ENCODE measurements at regions not wholly inside any gene's neighbourhood (a gene's known extent, or its start where the extent isn't known, plus 50 kb on each side); places are given as distances from the start of the nearest gene placed in this dataset.

- no peak overlapping the region for H3K4me3 ChIP-seq (ENCODE audit: control insufficient read depth in 1 of 7, extremely low read depth in 1 of 7, insufficient read depth in 4 of 7, low read depth in 2 of 7, low read length in 6 of 7)
- WGBS (ENCODE audit: insufficient coverage): 78% methylated on average over 5 of the region's 8 CpGs
- DNase-seq: no peak
- H3K36me3 ChIP-seq (ENCODE audit: control insufficient read depth in 4 of 4, insufficient read depth in 4 of 4, low read length in 3 of 4): no peaks in the 10 kb centered on the region
- ChIA-PET POLR2A (no interaction called here), CTCF (interaction anchor here (1.2 kb wide), 1 partner anchor 24 kb away, joined by 3 read pairs; no protein-coding TSS in a partner anchor)
- no peaks in the 10 kb centered on the region for H3K9me3 ChIP-seq (ENCODE audit: control extremely low read depth in 1 of 5, control insufficient read depth in 4 of 5, insufficient read depth in 2 of 5, low read depth in 1 of 5, low read length in 4 of 5)
- no peaks in the 10 kb centered on the region for H3K4me1 ChIP-seq (ENCODE audit: control extremely low read depth in 1 of 4, control insufficient read depth in 4 of 4, insufficient read depth in 4 of 4, low read length in 3 of 4)
- no peaks in the 10 kb centered on the region for H3K27me3 ChIP-seq (replicated peaks in 2 of 5; ENCODE audit: control insufficient read depth in 4 of 5, insufficient read depth in 5 of 5, low read length in 4 of 5)
- H3K27ac ChIP-seq (ENCODE audit: insufficient read depth in 1 of 2, low read depth in 1 of 2, low read length in 2 of 2, poor library complexity in 1 of 2, severe bottlenecking in 2 of 2): no peak overlapping the region
Measured at GRCh38 chr18:8965398-8965797, 137.1 kb upstream of the NDUFV2 start.

- DNase-seq: peak in 1 of 3 donors; percentile 5
- ChIA-PET CTCF (no interaction called here), POLR2A (no interaction called here)
- WGBS (ENCODE audit: insufficient coverage): 100% methylated on average over 1 of the region's 3 CpGs
- no peaks in the 10 kb centered on the region for H3K4me1 ChIP-seq (ENCODE audit: control extremely low read depth in 1 of 4, control insufficient read depth in 4 of 4, insufficient read depth in 4 of 4, low read length in 3 of 4)
- no peaks in the 10 kb centered on the region for H3K36me3 ChIP-seq (ENCODE audit: control insufficient read depth in 4 of 4, insufficient read depth in 4 of 4, low read length in 3 of 4)
- no peak overlapping the region for H3K4me3 ChIP-seq (ENCODE audit: control insufficient read depth in 1 of 7, extremely low read depth in 1 of 7, insufficient read depth in 4 of 7, low read depth in 2 of 7, low read length in 6 of 7)
- H3K27me3 ChIP-seq (replicated peaks in 2 of 5; ENCODE audit: control insufficient read depth in 4 of 5, insufficient read depth in 5 of 5, low read length in 4 of 5): peaks cover 0 to 2% (median 0%) of the 10 kb centered on the region in 5 experiments
- H3K9me3 ChIP-seq (ENCODE audit: control extremely low read depth in 1 of 5, control insufficient read depth in 4 of 5, insufficient read depth in 2 of 5, low read depth in 1 of 5, low read length in 4 of 5): no peaks in the 10 kb centered on the region
- H3K27ac ChIP-seq (ENCODE audit: insufficient read depth in 1 of 2, low read depth in 1 of 2, low read length in 2 of 2, poor library complexity in 1 of 2, severe bottlenecking in 2 of 2): no peak overlapping the region
Measured at GRCh38 chr18:8966821-8967220, 135.7 kb upstream of the NDUFV2 start.

- no peak overlapping the region for H3K27ac ChIP-seq (ENCODE audit: insufficient read depth in 1 of 2, low read depth in 1 of 2, low read length in 2 of 2, poor library complexity in 1 of 2, severe bottlenecking in 2 of 2)
- WGBS (ENCODE audit: insufficient coverage): 94% methylated on average over 3 of the region's 6 CpGs
- no peaks in the 10 kb centered on the region for H3K4me1 ChIP-seq (ENCODE audit: control extremely low read depth in 1 of 4, control insufficient read depth in 4 of 4, insufficient read depth in 4 of 4, low read length in 3 of 4)
- ChIA-PET CTCF (interaction anchor here (1.0 kb wide), 1 partner anchor 232 kb away, joined by 3 read pairs; no protein-coding TSS in a partner anchor), POLR2A (no interaction called here)
- no peaks in the 10 kb centered on the region for H3K9me3 ChIP-seq (ENCODE audit: control extremely low read depth in 1 of 5, control insufficient read depth in 4 of 5, insufficient read depth in 2 of 5, low read depth in 1 of 5, low read length in 4 of 5)
- H3K36me3 ChIP-seq (ENCODE audit: control insufficient read depth in 4 of 4, insufficient read depth in 4 of 4, low read length in 3 of 4): no peaks in the 10 kb centered on the region
- DNase-seq: no peak
- H3K4me3 ChIP-seq (ENCODE audit: control insufficient read depth in 1 of 7, extremely low read depth in 1 of 7, insufficient read depth in 4 of 7, low read depth in 2 of 7, low read length in 6 of 7): no peak overlapping the region
- H3K27me3 ChIP-seq (replicated peaks in 2 of 5; ENCODE audit: control insufficient read depth in 4 of 5, insufficient read depth in 5 of 5, low read length in 4 of 5): peaks cover 0 to 5% (median 0%) of the 10 kb centered on the region in 5 experiments
Measured at GRCh38 chr18:8967573-8967972, 134.9 kb upstream of the NDUFV2 start.

DNA sequence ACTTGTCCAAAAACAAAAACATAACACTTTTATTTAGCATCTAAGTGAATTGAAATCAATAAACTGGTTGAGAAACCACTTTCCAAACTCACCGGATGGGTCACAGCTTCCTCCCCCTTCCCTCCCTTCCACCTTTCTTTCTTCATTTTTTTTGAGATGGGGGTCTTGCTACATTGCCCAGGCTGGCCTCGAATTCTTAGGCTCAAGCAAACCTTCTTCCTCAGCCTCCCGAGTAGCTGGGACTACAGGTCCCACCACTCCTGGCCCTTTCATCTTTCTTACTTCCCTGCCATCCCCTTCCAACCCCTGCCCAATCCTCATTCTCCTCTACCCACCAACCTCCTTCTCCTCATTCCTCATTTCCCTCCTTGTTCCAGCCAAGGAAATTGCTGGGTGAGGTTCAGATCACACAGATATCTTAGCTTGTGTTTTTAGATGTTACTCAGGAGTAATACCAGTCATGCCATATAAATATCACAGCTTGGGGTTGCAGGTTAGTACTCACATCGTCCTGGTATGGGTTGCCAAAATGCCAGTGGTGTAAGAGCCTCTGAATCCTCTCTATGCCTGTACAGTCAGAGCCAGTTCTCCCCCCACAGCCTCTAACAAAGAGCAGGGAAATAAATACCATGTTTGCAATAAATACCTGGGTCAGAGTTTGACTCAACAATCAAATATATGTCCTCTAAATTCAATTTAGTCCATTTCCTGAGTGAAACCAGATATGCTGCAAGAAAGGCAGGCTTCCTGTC lies 132.7 kb upstream of the NDUFV2 start:
- DNase-seq: no peak
- Histone ChIP-seq H3K36me3 (ENCODE audit: control insufficient read depth in 4 of 4, insufficient read depth in 4 of 4, low read length in 3 of 4) (no peaks in the 10 kb centered on the region), H3K4me1 (ENCODE audit: control extremely low read depth in 1 of 4, control insufficient read depth in 4 of 4, insufficient read depth in 4 of 4, low read length in 3 of 4) (no peaks in the 10 kb centered on the region), H3K27me3 (replicated peaks in 2 of 5; ENCODE audit: control insufficient read depth in 4 of 5, insufficient read depth in 5 of 5, low read length in 4 of 5) (peaks cover 0 to 5% (median 0%) of the 10 kb centered on the region in 5 experiments), H3K27ac (ENCODE audit: insufficient read depth in 1 of 2, low read depth in 1 of 2, low read length in 2 of 2, poor library complexity in 1 of 2, severe bottlenecking in 2 of 2) (no peak overlapping the region), H3K4me3 (ENCODE audit: control insufficient read depth in 1 of 7, extremely low read depth in 1 of 7, insufficient read depth in 4 of 7, low read depth in 2 of 7, low read length in 6 of 7) (no peak overlapping the region), H3K9me3 (ENCODE audit: control extremely low read depth in 1 of 5, control insufficient read depth in 4 of 5, insufficient read depth in 2 of 5, low read depth in 1 of 5, low read length in 4 of 5) (peaks cover 0 to 3% (median 0%) of the 10 kb centered on the region in 5 experiments)
- ChIA-PET CTCF (no interaction called here), POLR2A (interaction anchor here (0.7 kb wide), 1 partner anchor 72 kb away, joined by 3 read pairs; no protein-coding TSS in a partner anchor)
- WGBS (ENCODE audit: insufficient coverage): 100% methylated on average over 3 of the region's 4 CpGs

DNA sequence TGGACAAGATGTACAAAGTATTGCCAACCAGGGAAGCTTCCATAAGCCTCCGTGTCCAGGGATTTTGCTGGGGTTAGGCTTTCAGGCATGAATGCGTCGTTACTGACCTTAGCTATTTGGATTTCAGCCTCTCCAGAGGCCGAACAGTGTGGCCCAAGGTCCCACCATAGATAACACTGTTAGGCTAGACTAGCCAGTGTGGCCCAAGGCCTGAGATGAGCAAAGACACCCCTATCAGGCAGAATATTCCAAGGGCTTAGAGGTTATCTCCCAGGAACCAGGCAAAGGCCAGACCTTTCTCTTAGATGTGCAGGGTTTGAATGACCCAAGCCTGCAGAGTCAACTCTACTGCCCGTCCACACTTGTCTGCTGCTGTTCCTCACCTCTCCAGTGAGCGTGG lies 131.7 kb upstream of the NDUFV2 start:
- WGBS (ENCODE audit: insufficient coverage): 93% methylated on average over 6 of the region's 6 CpGs
- ChIA-PET POLR2A (no interaction called here), CTCF (no interaction called here)
- peaks cover 0 to 5% (median 0%) of the 10 kb centered on the region in 5 experiments for H3K27me3 ChIP-seq (replicated peaks in 2 of 5; ENCODE audit: control insufficient read depth in 4 of 5, insufficient read depth in 5 of 5, low read length in 4 of 5)
- H3K36me3 ChIP-seq (ENCODE audit: control insufficient read depth in 4 of 4, insufficient read depth in 4 of 4, low read length in 3 of 4): no peaks in the 10 kb centered on the region
- H3K9me3 ChIP-seq (ENCODE audit: control extremely low read depth in 1 of 5, control insufficient read depth in 4 of 5, insufficient read depth in 2 of 5, low read depth in 1 of 5, low read length in 4 of 5): peaks cover 0 to 3% (median 0%) of the 10 kb centered on the region in 5 experiments
- H3K4me1 ChIP-seq (ENCODE audit: control extremely low read depth in 1 of 4, control insufficient read depth in 4 of 4, insufficient read depth in 4 of 4, low read length in 3 of 4): no peaks in the 10 kb centered on the region
- no peak overlapping the region for H3K27ac ChIP-seq (ENCODE audit: insufficient read depth in 1 of 2, low read depth in 1 of 2, low read length in 2 of 2, poor library complexity in 1 of 2, severe bottlenecking in 2 of 2)
- DNase-seq: no peak
- H3K4me3 ChIP-seq (ENCODE audit: control insufficient read depth in 1 of 7, extremely low read depth in 1 of 7, insufficient read depth in 4 of 7, low read depth in 2 of 7, low read length in 6 of 7): no peak overlapping the region

DNA sequence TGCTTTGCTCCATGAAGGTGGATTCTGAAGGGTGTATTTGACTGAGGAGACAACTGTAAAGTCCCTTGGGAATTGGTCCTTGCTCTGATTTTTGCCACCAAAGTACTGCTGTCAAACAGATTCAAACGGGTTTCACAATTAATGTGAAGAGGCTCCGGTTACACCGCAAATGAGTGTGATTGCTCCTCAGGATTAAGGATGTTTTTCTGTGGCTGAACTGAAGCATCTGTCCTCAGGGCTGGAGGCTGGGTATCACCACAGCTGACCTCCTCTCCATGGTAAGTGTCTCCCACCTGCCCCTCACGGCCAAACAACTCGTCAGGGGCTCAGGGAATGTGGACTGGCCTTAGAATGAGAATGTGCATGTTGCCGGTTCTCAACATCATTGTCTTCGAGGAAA lies 130.4 kb upstream of the NDUFV2 start:
- H3K36me3 ChIP-seq (ENCODE audit: control insufficient read depth in 4 of 4, insufficient read depth in 4 of 4, low read length in 3 of 4): no peaks in the 10 kb centered on the region
- peaks cover 0 to 5% (median 0%) of the 10 kb centered on the region in 5 experiments for H3K27me3 ChIP-seq (replicated peaks in 2 of 5; ENCODE audit: control insufficient read depth in 4 of 5, insufficient read depth in 5 of 5, low read length in 4 of 5)
- no peak for DNase-seq
- peaks cover 0 to 3% (median 0%) of the 10 kb centered on the region in 5 experiments for H3K9me3 ChIP-seq (ENCODE audit: control extremely low read depth in 1 of 5, control insufficient read depth in 4 of 5, insufficient read depth in 2 of 5, low read depth in 1 of 5, low read length in 4 of 5)
- ChIA-PET CTCF (no interaction called here), POLR2A (no interaction called here)
- H3K4me3 ChIP-seq (ENCODE audit: control insufficient read depth in 1 of 7, extremely low read depth in 1 of 7, insufficient read depth in 4 of 7, low read depth in 2 of 7, low read length in 6 of 7): no peak overlapping the region
- WGBS (ENCODE audit: insufficient coverage): 92% methylated on average over 7 of the region's 7 CpGs
- no peaks in the 10 kb centered on the region for H3K4me1 ChIP-seq (ENCODE audit: control extremely low read depth in 1 of 4, control insufficient read depth in 4 of 4, insufficient read depth in 4 of 4, low read length in 3 of 4)
- H3K27ac ChIP-seq (ENCODE audit: insufficient read depth in 1 of 2, low read depth in 1 of 2, low read length in 2 of 2, poor library complexity in 1 of 2, severe bottlenecking in 2 of 2): no peak overlapping the region

GRCh38 chr18:8974279-8974678 lies 128.2 kb upstream of the NDUFV2 start:
- no peaks in the 10 kb centered on the region for H3K36me3 ChIP-seq (ENCODE audit: control insufficient read depth in 4 of 4, insufficient read depth in 4 of 4, low read length in 3 of 4)
- DNase-seq: no peak
- no peak overlapping the region for H3K27ac ChIP-seq (ENCODE audit: insufficient read depth in 1 of 2, low read depth in 1 of 2, low read length in 2 of 2, poor library complexity in 1 of 2, severe bottlenecking in 2 of 2)
- POLR2A ChIA-PET: no interaction called here
- peaks cover 0 to 5% (median 0%) of the 10 kb centered on the region in 5 experiments for H3K27me3 ChIP-seq (replicated peaks in 2 of 5; ENCODE audit: control insufficient read depth in 4 of 5, insufficient read depth in 5 of 5, low read length in 4 of 5)
- CTCF ChIA-PET: no interaction called here
- no peaks in the 10 kb centered on the region for H3K4me1 ChIP-seq (ENCODE audit: control extremely low read depth in 1 of 4, control insufficient read depth in 4 of 4, insufficient read depth in 4 of 4, low read length in 3 of 4)
- peaks cover 0 to 3% (median 0%) of the 10 kb centered on the region in 5 experiments for H3K9me3 ChIP-seq (ENCODE audit: control extremely low read depth in 1 of 5, control insufficient read depth in 4 of 5, insufficient read depth in 2 of 5, low read depth in 1 of 5, low read length in 4 of 5)
- no peak overlapping the region for H3K4me3 ChIP-seq (ENCODE audit: control insufficient read depth in 1 of 7, extremely low read depth in 1 of 7, insufficient read depth in 4 of 7, low read depth in 2 of 7, low read length in 6 of 7)
- 100% methylated on average over 4 of the region's 4 CpGs for WGBS (ENCODE audit: insufficient coverage)
